Fibroblast of lung (primary cell): ENCODE measurements at regions not wholly inside any gene's neighbourhood (a gene's known extent, or its start where the extent isn't known, plus 50 kb on each side); places are given as distances from the start of the nearest gene placed in this dataset.
A peak's percentile ranks its signal among the peaks of the same experiment; 100 is the strongest.

Experiments
- DNase-seq, 2 donors: peaks; one replicate each; pipeline versions ENCODE4 v3.0.0 to v3.0.0-alpha.2; 2010; ENCODE audit warnings: low read depth in 2 of 2
- H2AFZ ChIP-seq: 2 replicates; pipeline ENCODE4 v1.5.1; 2012; ENCODE audit warnings: low read length, control low read depth, inconsistent platforms
- H3K27ac ChIP-seq: 2 replicates; pipeline ENCODE4 v1.5.1; 2011; ENCODE audit warnings: low read length, control low read depth; ENCODE audit not compliant: insufficient read depth
- H3K27me3 ChIP-seq: 2 replicates; pipeline ENCODE4 v1.5.1; 2011; ENCODE audit warnings: mild to moderate bottlenecking, low read length; ENCODE audit not compliant: control insufficient read depth, insufficient read depth
- H3K36me3 ChIP-seq: 2 replicates; pipeline ENCODE4 v1.5.1; 2011; ENCODE audit warnings: low read length; ENCODE audit not compliant: control insufficient read depth, insufficient read depth
- H3K4me1 ChIP-seq: 2 replicates; pipeline ENCODE4 v1.5.1; 2011; ENCODE audit warnings: low read length; ENCODE audit not compliant: control insufficient read depth, insufficient read depth; ENCODE audit errors: extremely low read depth
- H3K4me2 ChIP-seq: 2 replicates; pipeline ENCODE4 v1.5.1; 2011; ENCODE audit warnings: low read length, control low read depth; ENCODE audit not compliant: insufficient read depth; ENCODE audit errors: extremely low read depth
- H3K4me3 ChIP-seq, 4 experiments: fragments of 200-600 bp in 1 of 4; sonication (generic) in 1 of 4; replicated peaks in 1 of 4; 2 replicates each; pipeline ENCODE4 v1.5.1; 2011 to 2016; ENCODE audit warnings: low read length in 4 of 4, low read depth in 3 of 4, mild to moderate bottlenecking in 3 of 4, control low read depth in 2 of 4, inconsistent platforms in 1 of 4, mixed read lengths in 1 of 4; ENCODE audit not compliant: insufficient read depth in 1 of 4; ENCODE audit errors: control extremely low read depth in 1 of 4
- H3K79me2 ChIP-seq: 2 replicates; pipeline ENCODE4 v1.5.1; 2012; ENCODE audit warnings: mild to moderate bottlenecking, low read length, inconsistent platforms; ENCODE audit not compliant: control insufficient read depth, insufficient read depth
- H3K9ac ChIP-seq: 2 replicates; pipeline ENCODE4 v1.5.1; 2011; ENCODE audit warnings: mild to moderate bottlenecking, low read length, control low read depth; ENCODE audit not compliant: insufficient read depth
- H3K9me3 ChIP-seq: 2 replicates; pipeline ENCODE4 v1.5.1; 2012; ENCODE audit warnings: low read depth, low read length; ENCODE audit not compliant: control insufficient read depth, insufficient read depth
- H4K20me1 ChIP-seq: 2 replicates; pipeline ENCODE4 v1.5.1; 2011; ENCODE audit warnings: low read length; ENCODE audit not compliant: control insufficient read depth, insufficient read depth; ENCODE audit errors: extremely low read depth
- EZH2 ChIP-seq: IDR thresholded peaks from 2 replicates; pipeline ENCODE4 v1.5.1; 2012; ENCODE audit warnings: low read length, control low read depth, mild to moderate bottlenecking; ENCODE audit errors: missing control alignments
- TF ChIP-seq, protein P1 (sequence below), 2 donors: IDR thresholded peaks in 1 of 2; conservative IDR thresholded peaks in 1 of 2; 1 replicate in 1 of 2; 2 replicates in 1 of 2; pipeline ENCODE4 v1.5.1; 2011 to 2012; ENCODE audit warnings: low read length in 2 of 2, control low read depth in 1 of 2, inconsistent platforms in 1 of 2, low read depth in 1 of 2, mild to moderate bottlenecking in 1 of 2

DNA sequence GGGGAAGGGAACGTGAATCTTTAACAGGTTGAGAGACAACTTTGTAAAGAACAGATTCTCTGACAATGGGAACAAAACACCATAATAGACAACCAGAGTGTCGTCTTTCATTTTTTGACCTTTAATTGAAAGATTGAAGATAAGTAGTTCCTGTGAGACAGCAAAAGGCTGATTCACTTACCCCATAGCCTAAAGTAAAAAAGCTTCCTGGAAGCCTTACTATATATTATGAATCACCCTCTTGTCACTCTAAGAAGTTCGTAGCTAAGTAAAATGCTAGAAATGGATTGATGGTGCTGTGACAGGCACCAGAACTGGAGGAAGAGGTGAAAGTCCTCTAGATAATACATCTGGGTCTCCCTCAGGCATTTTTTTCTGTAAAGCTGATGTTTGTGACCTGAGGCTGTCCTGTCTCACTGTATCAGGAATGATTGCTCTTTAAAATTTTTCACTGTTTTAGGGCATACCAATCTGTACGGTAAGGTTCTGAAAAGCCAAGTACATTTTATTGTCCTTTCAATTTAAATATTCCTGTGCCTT lies 824.6 kb upstream of the SEMA6D start:
- no peaks in the 10 kb centered on the region for H3K4me1 ChIP-seq
- no peak overlapping the region for H3K4me2 ChIP-seq
- no peak overlapping the region for H2AFZ ChIP-seq
- H3K9ac ChIP-seq, result no peak overlapping the region
- H3K27ac ChIP-seq, result no peak overlapping the region
- no peaks in the 10 kb centered on the region for H3K79me2 ChIP-seq
- H3K36me3 ChIP-seq, result no peaks in the 10 kb centered on the region
- peak in 1 of 2 donors; percentile 1 for DNase-seq
- TF ChIP-seq, protein P1, sequence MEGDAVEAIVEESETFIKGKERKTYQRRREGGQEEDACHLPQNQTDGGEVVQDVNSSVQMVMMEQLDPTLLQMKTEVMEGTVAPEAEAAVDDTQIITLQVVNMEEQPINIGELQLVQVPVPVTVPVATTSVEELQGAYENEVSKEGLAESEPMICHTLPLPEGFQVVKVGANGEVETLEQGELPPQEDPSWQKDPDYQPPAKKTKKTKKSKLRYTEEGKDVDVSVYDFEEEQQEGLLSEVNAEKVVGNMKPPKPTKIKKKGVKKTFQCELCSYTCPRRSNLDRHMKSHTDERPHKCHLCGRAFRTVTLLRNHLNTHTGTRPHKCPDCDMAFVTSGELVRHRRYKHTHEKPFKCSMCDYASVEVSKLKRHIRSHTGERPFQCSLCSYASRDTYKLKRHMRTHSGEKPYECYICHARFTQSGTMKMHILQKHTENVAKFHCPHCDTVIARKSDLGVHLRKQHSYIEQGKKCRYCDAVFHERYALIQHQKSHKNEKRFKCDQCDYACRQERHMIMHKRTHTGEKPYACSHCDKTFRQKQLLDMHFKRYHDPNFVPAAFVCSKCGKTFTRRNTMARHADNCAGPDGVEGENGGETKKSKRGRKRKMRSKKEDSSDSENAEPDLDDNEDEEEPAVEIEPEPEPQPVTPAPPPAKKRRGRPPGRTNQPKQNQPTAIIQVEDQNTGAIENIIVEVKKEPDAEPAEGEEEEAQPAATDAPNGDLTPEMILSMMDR (conservative IDR thresholded peaks at IDR 0.05 in 1 of 2, IDR thresholded peaks at IDR 0.05 in 1 of 2; ENCODE audit: low read depth in 1 of 2, low read length in 2 of 2), result no peak
- no peak for TF ChIP-seq EZH2
- no peaks in the 10 kb centered on the region for H3K9me3 ChIP-seq
- H3K4me3 ChIP-seq, result no peak overlapping the region
- no peaks in the 10 kb centered on the region for H4K20me1 ChIP-seq
- no peaks in the 10 kb centered on the region for H3K27me3 ChIP-seq

- H3K9me3 ChIP-seq, result no peaks in the 10 kb centered on the region
- H3K36me3 ChIP-seq, result no peaks in the 10 kb centered on the region
- H3K4me2 ChIP-seq, result no peak overlapping the region
- H3K27me3 ChIP-seq, result no peaks in the 10 kb centered on the region
- no peak overlapping the region for H3K27ac ChIP-seq
- TF ChIP-seq, protein P1 (conservative IDR thresholded peaks at IDR 0.05 in 1 of 2, IDR thresholded peaks at IDR 0.05 in 1 of 2; ENCODE audit: low read depth in 1 of 2, low read length in 2 of 2), result no peak
- no peak for TF ChIP-seq EZH2
- no peak overlapping the region for H2AFZ ChIP-seq
- H4K20me1 ChIP-seq, result no peaks in the 10 kb centered on the region
- H3K79me2 ChIP-seq, result no peaks in the 10 kb centered on the region
- no peak overlapping the region for H3K9ac ChIP-seq
- H3K4me3 ChIP-seq, result no peak overlapping the region
- no peaks in the 10 kb centered on the region for H3K4me1 ChIP-seq
- DNase-seq, result no peak
These were observed 822.7 kb upstream of the SEMA6D start for GRCh38 chr15:46894644-46895043.

DNA sequence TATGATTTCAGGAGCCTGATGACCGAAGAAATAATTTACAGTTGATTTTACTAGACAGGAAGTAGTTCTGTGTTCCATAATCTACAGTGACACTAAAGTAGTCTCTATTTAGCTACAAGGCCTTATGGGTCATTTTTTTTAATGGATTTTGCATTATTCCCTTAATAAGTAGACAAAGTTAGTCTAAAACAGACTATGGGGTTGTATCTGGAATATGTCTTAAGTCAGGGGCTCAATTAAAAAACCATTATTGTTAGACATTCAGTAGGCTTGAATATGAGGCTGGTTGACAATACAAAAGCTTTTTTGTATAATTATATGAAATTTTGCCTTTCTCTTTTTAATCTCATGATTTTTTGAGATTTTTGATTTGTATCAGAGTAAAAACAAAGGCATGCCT lies 820.0 kb upstream of the SEMA6D start:
- no peaks in the 10 kb centered on the region for H3K36me3 ChIP-seq
- no peaks in the 10 kb centered on the region for H3K4me1 ChIP-seq
- H3K9me3 ChIP-seq, result no peaks in the 10 kb centered on the region
- no peaks in the 10 kb centered on the region for H4K20me1 ChIP-seq
- no peaks in the 10 kb centered on the region for H3K79me2 ChIP-seq
- H2AFZ ChIP-seq, result no peak overlapping the region
- H3K27ac ChIP-seq, result no peak overlapping the region
- H3K27me3 ChIP-seq, result no peaks in the 10 kb centered on the region
- H3K9ac ChIP-seq, result no peak overlapping the region
- H3K4me2 ChIP-seq, result no peak overlapping the region
- TF ChIP-seq EZH2, result no peak
- TF ChIP-seq, protein P1 (conservative IDR thresholded peaks at IDR 0.05 in 1 of 2, IDR thresholded peaks at IDR 0.05 in 1 of 2; ENCODE audit: low read depth in 1 of 2, low read length in 2 of 2), result no peak
- H3K4me3 ChIP-seq, result no peak overlapping the region
- DNase-seq, result no peak
